Amygdala (tissue), 56 donors: ENCODE measurements at regions not wholly inside any gene's neighbourhood (a gene's known extent, or its start where the extent isn't known, plus 50 kb on each side); places are given as distances from the start of the nearest gene placed in this dataset.
"Not testable (repeated sequence)": the region's sequence is repeated elsewhere in the genome, so short reads cannot be mapped to it uniquely, and the experiment has no call there.

ENCODE experiments used
- DNase-seq, 56 donors: peaks; one replicate each; lab custom pipeline; 2025; lab: John Stamatoyannopoulos, UW

GRCh38 chr7:12826079-12826478 is 138.6 kb downstream of the ARL4A start:
- DNase-seq: no peak

- no peak for DNase-seq
Measured at GRCh38 chr7:12827219-12827821, 139.9 kb downstream of the ARL4A start.

- DNase-seq: no peak
Measured at GRCh38 chr7:12827920-12828319, 140.5 kb downstream of the ARL4A start.

GRCh38 chr7:12831024-12831423 is 143.6 kb downstream of the ARL4A start:
- DNase-seq: no peak

GRCh38 chr7:12833829-12834228 is 146.4 kb downstream of the ARL4A start:
- no peak for DNase-seq

- no peak for DNase-seq
Measured at GRCh38 chr7:12834782-12835181, 147.3 kb downstream of the ARL4A start.

GRCh38 chr7:12839508-12840153 is 152.2 kb downstream of the ARL4A start:
- DNase-seq: no peak

- DNase-seq: not testable (repeated sequence)
Measured at GRCh38 chr7:12844732-12845131, 157.3 kb downstream of the ARL4A start.

- no peak for DNase-seq
Measured at GRCh38 chr7:12847001-12847400, 159.6 kb downstream of the ARL4A start.

GRCh38 chr7:12851142-12851541 is 163.7 kb downstream of the ARL4A start:
- no peak for DNase-seq

GRCh38 chr7:12851841-12852240 is 164.4 kb downstream of the ARL4A start:
- no peak for DNase-seq

GRCh38 chr7:12855036-12855435 is 167.6 kb downstream of the ARL4A start:
- no peak for DNase-seq

GRCh38 chr7:12859761-12860160 is 172.3 kb downstream of the ARL4A start:
- DNase-seq: no peak

GRCh38 chr7:12861070-12861469 is 173.6 kb downstream of the ARL4A start:
- no peak for DNase-seq

- no peak for DNase-seq
Measured at GRCh38 chr7:12862146-12862545, 174.7 kb downstream of the ARL4A start.

- DNase-seq: no peak
Measured at GRCh38 chr7:12864470-12865046, 177.1 kb downstream of the ARL4A start.

GRCh38 chr7:12865593-12865992 is 178.2 kb downstream of the ARL4A start:
- no peak for DNase-seq

GRCh38 chr7:12866207-12866606 is 178.8 kb downstream of the ARL4A start:
- no peak for DNase-seq

- DNase-seq: no peak
Measured at GRCh38 chr7:12868027-12868426, 180.6 kb downstream of the ARL4A start.

- DNase-seq: no peak
Measured at GRCh38 chr7:12870219-12870618, 182.8 kb downstream of the ARL4A start.

- no peak for DNase-seq
Measured at GRCh38 chr7:12872487-12872886, 185.1 kb downstream of the ARL4A start.

- no peak for DNase-seq
Measured at GRCh38 chr7:12873571-12873970, 186.1 kb downstream of the ARL4A start.
